H9 (cell line): ENCODE measurements at regions not wholly inside any gene's neighbourhood (a gene's known extent, or its start where the extent isn't known, plus 50 kb on each side); places are given as distances from the start of the nearest gene placed in this dataset.
"Not testable (repeated sequence)": the region's sequence is repeated elsewhere in the genome, so short reads cannot be mapped to it uniquely, and the experiment has no call there.

Experiments
- DNase-seq: peaks from one replicate; pipeline ENCODE4 v3.0.0-alpha.2; 2017
- H2AFZ ChIP-seq: one replicate; pipeline ENCODE4 v1.6.1; 2013; ENCODE audit warnings: mild to moderate bottlenecking, low read length, control low read depth, moderate library complexity
- H2AK5ac ChIP-seq: 2 replicates; pipeline ENCODE4 v1.6.1; 2013; ENCODE audit warnings: low read length, control low read depth, mixed read lengths; ENCODE audit not compliant: insufficient read length
- H2BK120ac ChIP-seq: one replicate; pipeline ENCODE4 v1.6.1; 2013; ENCODE audit warnings: low read depth, mild to moderate bottlenecking, low read length, control low read depth, inconsistent platforms; ENCODE audit not compliant: poor library complexity, severe bottlenecking
- H2BK12ac ChIP-seq: 2 replicates; pipeline ENCODE4 v1.6.1; 2013; ENCODE audit warnings: low read length, control low read depth, mixed read lengths, low read depth; ENCODE audit not compliant: insufficient read length
- H2BK15ac ChIP-seq: 2 replicates; pipeline ENCODE4 v1.6.1; 2013; ENCODE audit warnings: low read depth, low read length, control low read depth
- H2BK20ac ChIP-seq: one replicate; pipeline ENCODE4 v1.6.1; 2013; ENCODE audit warnings: low read depth, mild to moderate bottlenecking, low read length, control low read depth, inconsistent platforms; ENCODE audit not compliant: poor library complexity, severe bottlenecking
- H2BK5ac ChIP-seq: 2 replicates; pipeline ENCODE4 v1.6.1; 2013; ENCODE audit warnings: low read length, control low read depth, mixed read lengths; ENCODE audit not compliant: insufficient read length
- H3K14ac ChIP-seq: 2 replicates; pipeline ENCODE4 v1.6.1; 2013; ENCODE audit warnings: low read length, control low read depth; ENCODE audit not compliant: insufficient read depth
- H3K18ac ChIP-seq: 2 replicates; pipeline ENCODE4 v1.6.1; 2013; ENCODE audit warnings: low read depth, mild to moderate bottlenecking, mixed read lengths, low read length, control low read depth; ENCODE audit not compliant: insufficient read length
- H3K23ac ChIP-seq: 2 replicates; pipeline ENCODE4 v1.6.1; 2013; ENCODE audit warnings: low read length, control low read depth, mixed read lengths, low read depth; ENCODE audit not compliant: insufficient read length
- H3K23me2 ChIP-seq: 2 replicates; pipeline ENCODE4 v1.6.1; 2013; ENCODE audit warnings: low read depth, mild to moderate bottlenecking, mixed read lengths, low read length, control low read depth; ENCODE audit not compliant: insufficient read length, poor library complexity, severe bottlenecking
- H3K27ac ChIP-seq: 2 replicates; pipeline ENCODE4 v1.5.1; 2013; ENCODE audit warnings: low read length, control low read depth, mixed read lengths, low read depth; ENCODE audit not compliant: insufficient read length
- H3K27me3 ChIP-seq: 2 replicates; pipeline ENCODE4 v1.6.1; 2013; ENCODE audit warnings: low read length, control low read depth, inconsistent platforms; ENCODE audit not compliant: insufficient read depth
- H3K4ac ChIP-seq: 2 replicates; pipeline ENCODE4 v1.6.1; 2013; ENCODE audit warnings: low read depth, mild to moderate bottlenecking, control low read depth, inconsistent platforms, low read length, moderate library complexity
- H3K4me1 ChIP-seq: 2 replicates; pipeline ENCODE4 v1.6.1; 2013; ENCODE audit warnings: low read length, control low read depth, inconsistent platforms; ENCODE audit not compliant: insufficient read depth
- H3K4me2 ChIP-seq: 2 replicates; pipeline ENCODE4 v1.6.1; 2013; ENCODE audit warnings: low read length, control low read depth, mixed read lengths; ENCODE audit not compliant: insufficient read length, insufficient read depth
- H3K56ac ChIP-seq: 2 replicates; pipeline ENCODE4 v1.6.1; 2013; ENCODE audit warnings: low read depth, mild to moderate bottlenecking, mixed read lengths, low read length, control low read depth; ENCODE audit not compliant: insufficient read length
- H3K79me1 ChIP-seq: 2 replicates; pipeline ENCODE4 v1.6.1; 2013; ENCODE audit warnings: low read depth, mild to moderate bottlenecking, moderate library complexity, low read length, control low read depth, inconsistent platforms; ENCODE audit not compliant: insufficient read depth, poor library complexity, severe bottlenecking
- H3K79me2 ChIP-seq: 2 replicates; pipeline ENCODE4 v1.6.1; 2013; ENCODE audit warnings: low read length, control low read depth, inconsistent platforms; ENCODE audit not compliant: insufficient read depth
- H3K9ac ChIP-seq: 2 replicates; pipeline ENCODE4 v1.6.1; 2013; ENCODE audit warnings: low read length, control low read depth, mixed read lengths; ENCODE audit not compliant: insufficient read length; ENCODE audit errors: extremely low read depth
- H3K9me3 ChIP-seq: one replicate; pipeline ENCODE4 v1.6.1; 2013; ENCODE audit warnings: low read depth, low read length, inconsistent platforms; ENCODE audit not compliant: control insufficient read depth
- H3T11ph ChIP-seq: one replicate; pipeline ENCODE4 v1.6.1; 2013; ENCODE audit warnings: mild to moderate bottlenecking, low read length, control low read depth, inconsistent platforms
- H4K20me1 ChIP-seq: one replicate; pipeline ENCODE4 v1.6.1; 2013; ENCODE audit not compliant: control insufficient read depth, insufficient read length, insufficient read depth
- H4K5ac ChIP-seq: 2 replicates; pipeline ENCODE4 v1.6.1; 2013; ENCODE audit warnings: low read depth, mild to moderate bottlenecking, mixed read lengths, low read length, control low read depth; ENCODE audit not compliant: insufficient read length
- H4K8ac ChIP-seq: replicated peaks from 2 replicates; pipeline ENCODE4 v1.6.1; 2013; ENCODE audit warnings: low read length, control low read depth, mixed read lengths, low read depth; ENCODE audit not compliant: insufficient read length
- H4K91ac ChIP-seq: 2 replicates; pipeline ENCODE4 v1.6.1; 2013; ENCODE audit warnings: low read depth, mild to moderate bottlenecking, moderate library complexity, mixed read lengths, low read length, control low read depth; ENCODE audit not compliant: insufficient read length
- H3K27ac Mint-ChIP-seq, 3 experiments: 2 replicates in 2 of 3; 3 replicates in 1 of 3; pipeline ENCODE4 v1.8.0; 2020 to 2021; ENCODE audit warnings: mixed read lengths in 3 of 3, mild to moderate bottlenecking in 1 of 3, moderate library complexity in 1 of 3
- H3K27me3 Mint-ChIP-seq: 2 replicates; pipeline ENCODE4 v1.8.0; 2021; ENCODE audit warnings: low read depth, mild to moderate bottlenecking, moderate library complexity, mixed read lengths
- H3K36me3 Mint-ChIP-seq, 3 experiments: 2 replicates in 2 of 3; 3 replicates in 1 of 3; pipeline ENCODE4 v1.8.0; 2020 to 2021; ENCODE audit warnings: low read depth in 3 of 3, mixed read lengths in 3 of 3; ENCODE audit not compliant: insufficient read depth in 1 of 3
- H3K4me1 Mint-ChIP-seq, 2 experiments: 2 replicates each; pipeline ENCODE4 v1.8.0; 2020; ENCODE audit warnings: mixed read lengths in 2 of 2
- H3K4me3 Mint-ChIP-seq, 2 experiments: 2 replicates in 1 of 2; 3 replicates in 1 of 2; pipeline ENCODE4 v1.8.0; 2020 to 2021; ENCODE audit warnings: mild to moderate bottlenecking in 2 of 2, mixed read lengths in 2 of 2, moderate library complexity in 1 of 2
- H3K9me3 Mint-ChIP-seq, 2 experiments: 2 replicates in 1 of 2; 3 replicates in 1 of 2; pipeline ENCODE4 v1.8.0; 2020; ENCODE audit warnings: mild to moderate bottlenecking in 2 of 2, mixed read lengths in 2 of 2, moderate library complexity in 1 of 2
- CTCF ChIP-seq: fragments of 200-600 bp; sonication (generic); conservative IDR thresholded peaks from 3 replicates; pipeline ENCODE4 v1.8.0; 2021; ENCODE audit warnings: antibody characterized with exemption, mild to moderate bottlenecking
- WGBS: extraction: QIAGEN DNeasy Blood & Tissue Kit; methylation state at CpG from one replicate; pipeline ENCODE4 v1.1.7; 2013; ENCODE audit warnings: missing lambda C conversion rate, low lambda C conversion rate, mixed read lengths; ENCODE audit not compliant: insufficient read length; ENCODE audit errors: extremely low coverage; 5-methylcytosine and 5-hydroxymethylcytosine counted together

DNA sequence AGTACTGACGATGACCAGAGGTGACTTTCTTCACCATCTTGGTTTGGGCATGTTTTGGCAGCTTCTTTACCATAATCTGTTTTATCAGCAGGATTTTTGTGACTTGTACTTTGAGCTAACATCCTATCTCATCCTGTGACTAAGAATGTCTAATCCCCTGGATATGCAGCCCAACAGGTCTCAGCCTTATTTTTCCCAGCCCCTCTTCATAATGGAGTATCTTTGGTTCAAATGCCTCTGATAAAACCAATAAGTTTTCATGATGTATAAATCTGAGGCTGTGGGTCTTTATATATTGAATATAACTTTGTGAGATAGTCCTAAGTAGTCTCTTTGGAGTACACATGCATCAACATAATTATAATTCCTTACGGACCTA is 186.9 kb upstream of the WSB1 start:
- no peak overlapping the region for H3K23ac ChIP-seq
- Mint-ChIP-seq H3K4me3 (no peak overlapping the region), H3K36me3 (peaks cover 0 to 20% (median 4%) of the 10 kb centered on the region in 3 experiments; a peak in 4 of 7 replicates), H3K4me1 (no peaks in the 10 kb centered on the region), H3K9me3 (peaks cover 66 to 68% of the 10 kb centered on the region in 2 experiments), H3K27ac (no peak overlapping the region), H3K27me3 (no peaks in the 10 kb centered on the region)
- H4K5ac ChIP-seq, result no peak overlapping the region
- TF ChIP-seq CTCF, result no peak
- H4K8ac ChIP-seq, result no peak overlapping the region
- no peak overlapping the region for H3K9ac ChIP-seq
- H3K56ac ChIP-seq, result no peak overlapping the region
- H3K4me1 ChIP-seq, result no peaks in the 10 kb centered on the region
- no peak overlapping the region for H2AFZ ChIP-seq
- H2AK5ac ChIP-seq, result no peak overlapping the region
- H3K23me2 ChIP-seq, result no peaks in the 10 kb centered on the region
- H4K91ac ChIP-seq, result no peak overlapping the region
- H3K18ac ChIP-seq, result no peak overlapping the region
- no peak overlapping the region for H3K4me2 ChIP-seq
- no peak overlapping the region for H2BK20ac ChIP-seq
- H3K79me2 ChIP-seq, result no peaks in the 10 kb centered on the region
- peaks cover 29% of the 10 kb centered on the region for H3K9me3 ChIP-seq
- no peaks in the 10 kb centered on the region for H3K27me3 ChIP-seq
- H4K20me1 ChIP-seq, result no peaks in the 10 kb centered on the region
- no peak overlapping the region for H2BK5ac ChIP-seq
- no peak overlapping the region for H3K4ac ChIP-seq
- DNase-seq, result no peak
- no peak overlapping the region for H3K14ac ChIP-seq
- no peak overlapping the region for H2BK120ac ChIP-seq
- H2BK12ac ChIP-seq, result no peak overlapping the region
- no peak overlapping the region for H2BK15ac ChIP-seq
- WGBS, result no CpG with 5 or more reads among the region's 2 CpGs
- no peaks in the 10 kb centered on the region for H3K79me1 ChIP-seq
- no peak overlapping the region for H3T11ph ChIP-seq
- no peak overlapping the region for H3K27ac ChIP-seq

- H3K9ac ChIP-seq, H2BK5ac ChIP-seq, H4K8ac ChIP-seq, H3T11ph ChIP-seq, H4K91ac ChIP-seq, H2BK12ac ChIP-seq, H3K4ac ChIP-seq, H2AK5ac ChIP-seq, H2BK120ac ChIP-seq, H3K4me2 ChIP-seq, H2AFZ ChIP-seq, H3K23ac ChIP-seq, H2BK20ac ChIP-seq, H3K27ac Mint-ChIP-seq, H3K4me1 Mint-ChIP-seq, H4K5ac ChIP-seq, H3K27ac ChIP-seq, H3K23me2 ChIP-seq, H3K4me3 Mint-ChIP-seq, H3K27me3 ChIP-seq, H3K56ac ChIP-seq, H3K4me1 ChIP-seq, H3K27me3 Mint-ChIP-seq, H3K14ac ChIP-seq, H3K79me1 ChIP-seq, H3K18ac ChIP-seq, H2BK15ac ChIP-seq, H4K20me1 ChIP-seq, H3K79me2 ChIP-seq, DNase-seq: not testable (repeated sequence)
- no CpG with 5 or more reads among the region's 2 CpGs for WGBS
- Mint-ChIP-seq H3K9me3 (peaks cover 67% of the 10 kb centered on the region in 2 experiments), H3K36me3 (peaks cover 0 to 21% (median 6%) of the 10 kb centered on the region in 3 experiments; a peak in 4 of 7 replicates)
- H3K9me3 ChIP-seq, result peaks cover 29% of the 10 kb centered on the region
Observed at GRCh38 chr17:27107386-27108328, 186.3 kb upstream of the WSB1 start.
